ENCODE measurements at regions not wholly inside any gene's neighbourhood (a gene's known extent, or its start where the extent isn't known, plus 50 kb on each side); places are given as distances from the start of the nearest gene placed in this dataset.

DNA sequence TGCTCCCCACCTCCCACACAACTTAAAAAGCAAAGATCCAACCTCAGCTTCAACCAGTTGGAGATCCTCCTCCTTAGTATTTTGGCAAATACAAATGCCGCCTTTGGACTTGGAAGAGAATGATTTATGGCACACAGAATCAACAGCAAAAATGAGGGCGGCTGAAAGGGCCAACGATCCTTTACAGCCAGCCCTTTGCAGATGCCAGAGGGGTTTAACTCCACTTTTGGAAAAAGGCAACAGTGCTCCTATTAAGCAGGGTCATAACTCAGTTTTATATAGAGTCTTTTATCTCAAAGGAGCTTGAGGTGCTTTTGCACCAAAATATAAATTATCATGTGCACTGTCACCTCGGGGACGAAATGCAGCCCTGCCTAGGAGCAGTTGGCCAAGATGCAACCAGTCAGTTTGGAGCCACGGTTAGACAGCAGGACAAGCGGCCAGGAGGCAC lies 56.7 kb upstream of the JCAD start:
- TF ChIP-seq, protein P1, sequence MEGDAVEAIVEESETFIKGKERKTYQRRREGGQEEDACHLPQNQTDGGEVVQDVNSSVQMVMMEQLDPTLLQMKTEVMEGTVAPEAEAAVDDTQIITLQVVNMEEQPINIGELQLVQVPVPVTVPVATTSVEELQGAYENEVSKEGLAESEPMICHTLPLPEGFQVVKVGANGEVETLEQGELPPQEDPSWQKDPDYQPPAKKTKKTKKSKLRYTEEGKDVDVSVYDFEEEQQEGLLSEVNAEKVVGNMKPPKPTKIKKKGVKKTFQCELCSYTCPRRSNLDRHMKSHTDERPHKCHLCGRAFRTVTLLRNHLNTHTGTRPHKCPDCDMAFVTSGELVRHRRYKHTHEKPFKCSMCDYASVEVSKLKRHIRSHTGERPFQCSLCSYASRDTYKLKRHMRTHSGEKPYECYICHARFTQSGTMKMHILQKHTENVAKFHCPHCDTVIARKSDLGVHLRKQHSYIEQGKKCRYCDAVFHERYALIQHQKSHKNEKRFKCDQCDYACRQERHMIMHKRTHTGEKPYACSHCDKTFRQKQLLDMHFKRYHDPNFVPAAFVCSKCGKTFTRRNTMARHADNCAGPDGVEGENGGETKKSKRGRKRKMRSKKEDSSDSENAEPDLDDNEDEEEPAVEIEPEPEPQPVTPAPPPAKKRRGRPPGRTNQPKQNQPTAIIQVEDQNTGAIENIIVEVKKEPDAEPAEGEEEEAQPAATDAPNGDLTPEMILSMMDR (IDR thresholded peaks at IDR 0.05; ENCODE audit: borderline replicate concordance, extremely low read depth, low read length, poor library complexity, severe bottlenecking), result no peak
- no peak for TF ChIP-seq EZH2 (IDR thresholded peaks at IDR 0.05; ENCODE audit: borderline replicate concordance, low read depth, low read length, severe bottlenecking)
